ENCODE measurements at regions not wholly inside any gene's neighbourhood (a gene's known extent, or its start where the extent isn't known, plus 50 kb on each side); places are given as distances from the start of the nearest gene placed in this dataset.

- DNase-seq: no peak
Measured at GRCh38 chr18:40110455-40110854, 1844.6 kb upstream of the PIK3C3 start.

GRCh38 chr18:40109252-40110049 is 1845.6 kb upstream of the PIK3C3 start:
- no peak for DNase-seq

- DNase-seq: no peak
Measured at GRCh38 chr18:40108596-40108995, 1846.4 kb upstream of the PIK3C3 start.

GRCh38 chr18:40102903-40103302 is 1852.1 kb upstream of the PIK3C3 start:
- no peak for DNase-seq

- no peak for DNase-seq
Measured at GRCh38 chr18:40099641-40100040, 1855.4 kb upstream of the PIK3C3 start.

- no peak for DNase-seq
Measured at GRCh38 chr18:40096675-40097074, 1858.4 kb upstream of the PIK3C3 start.

GRCh38 chr18:40094441-40094840 is 1860.6 kb upstream of the PIK3C3 start:
- DNase-seq: no peak

- no peak for DNase-seq
Measured at GRCh38 chr18:40088130-40088529, 1866.9 kb upstream of the PIK3C3 start.

- no peak for DNase-seq
Measured at GRCh38 chr18:40079786-40080185, 1875.2 kb upstream of the PIK3C3 start.

- DNase-seq: no peak
Measured at GRCh38 chr18:40075616-40076015, 1879.4 kb upstream of the PIK3C3 start.

- no peak for DNase-seq
Measured at GRCh38 chr18:40072761-40073160, 1882.3 kb upstream of the PIK3C3 start.

- DNase-seq: no peak
Measured at GRCh38 chr18:40066368-40066767, 1888.7 kb upstream of the PIK3C3 start.

- peak; percentile 89 for DNase-seq
Measured at GRCh38 chr18:40063488-40063887, 1891.5 kb upstream of the PIK3C3 start.

- DNase-seq: no peak
Measured at GRCh38 chr18:40061086-40061485, 1893.9 kb upstream of the PIK3C3 start.

GRCh38 chr18:40060562-40060961 is 1894.5 kb upstream of the PIK3C3 start:
- DNase-seq: no peak

GRCh38 chr18:40058811-40059570 is 1896.0 kb upstream of the PIK3C3 start:
- no peak for DNase-seq

GRCh38 chr18:40056079-40056692 is 1898.8 kb upstream of the PIK3C3 start:
- no peak for DNase-seq

- no peak for DNase-seq
Measured at GRCh38 chr18:40055262-40055661, 1899.8 kb upstream of the PIK3C3 start.

GRCh38 chr18:40049716-40050115 is 1905.3 kb upstream of the PIK3C3 start:
- DNase-seq: no peak

- DNase-seq: no peak
Measured at GRCh38 chr18:40048886-40049650, 1906.0 kb upstream of the PIK3C3 start.

- no peak for DNase-seq
Measured at GRCh38 chr18:40048253-40048652, 1906.8 kb upstream of the PIK3C3 start.

GRCh38 chr18:40046596-40046995 is 1908.4 kb upstream of the PIK3C3 start:
- DNase-seq: no peak

- no peak for DNase-seq
Measured at GRCh38 chr18:40041951-40042350, 1913.1 kb upstream of the PIK3C3 start.
